GM12873 (cell line): ENCODE measurements at regions not wholly inside any gene's neighbourhood (a gene's known extent, or its start where the extent isn't known, plus 50 kb on each side); places are given as distances from the start of the nearest gene placed in this dataset.

Experiments used
- TF ChIP-seq, protein P1 (sequence below): IDR thresholded peaks from 2 replicates; pipeline ENCODE4 v1.5.1; 2012; ENCODE audit warnings: low read depth, mild to moderate bottlenecking, moderate library complexity, low read length, control low read depth; ENCODE audit not compliant: insufficient read depth; ENCODE audit errors: missing control alignments

DNA sequence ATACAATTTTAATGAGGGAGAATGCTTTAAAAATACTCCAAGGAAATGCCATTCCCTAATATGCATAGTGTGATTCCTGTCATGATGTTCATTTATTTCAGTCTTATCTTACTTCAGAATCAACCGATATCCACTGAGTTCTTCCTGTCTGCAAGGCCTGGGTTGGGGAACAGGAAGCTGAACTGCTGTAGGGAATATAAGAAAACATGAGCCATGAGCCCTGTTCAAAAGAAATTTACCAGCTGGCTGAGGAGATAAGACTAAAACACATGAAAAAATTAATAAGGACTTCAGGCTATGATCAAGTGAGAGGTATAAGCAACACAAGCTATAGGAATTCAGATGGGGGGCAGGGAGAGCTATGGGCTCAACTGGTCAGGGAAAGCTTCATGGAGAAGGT lies 184.7 kb downstream of the PLPP4 start:
- TF ChIP-seq, protein P1, sequence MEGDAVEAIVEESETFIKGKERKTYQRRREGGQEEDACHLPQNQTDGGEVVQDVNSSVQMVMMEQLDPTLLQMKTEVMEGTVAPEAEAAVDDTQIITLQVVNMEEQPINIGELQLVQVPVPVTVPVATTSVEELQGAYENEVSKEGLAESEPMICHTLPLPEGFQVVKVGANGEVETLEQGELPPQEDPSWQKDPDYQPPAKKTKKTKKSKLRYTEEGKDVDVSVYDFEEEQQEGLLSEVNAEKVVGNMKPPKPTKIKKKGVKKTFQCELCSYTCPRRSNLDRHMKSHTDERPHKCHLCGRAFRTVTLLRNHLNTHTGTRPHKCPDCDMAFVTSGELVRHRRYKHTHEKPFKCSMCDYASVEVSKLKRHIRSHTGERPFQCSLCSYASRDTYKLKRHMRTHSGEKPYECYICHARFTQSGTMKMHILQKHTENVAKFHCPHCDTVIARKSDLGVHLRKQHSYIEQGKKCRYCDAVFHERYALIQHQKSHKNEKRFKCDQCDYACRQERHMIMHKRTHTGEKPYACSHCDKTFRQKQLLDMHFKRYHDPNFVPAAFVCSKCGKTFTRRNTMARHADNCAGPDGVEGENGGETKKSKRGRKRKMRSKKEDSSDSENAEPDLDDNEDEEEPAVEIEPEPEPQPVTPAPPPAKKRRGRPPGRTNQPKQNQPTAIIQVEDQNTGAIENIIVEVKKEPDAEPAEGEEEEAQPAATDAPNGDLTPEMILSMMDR = no peak

DNA sequence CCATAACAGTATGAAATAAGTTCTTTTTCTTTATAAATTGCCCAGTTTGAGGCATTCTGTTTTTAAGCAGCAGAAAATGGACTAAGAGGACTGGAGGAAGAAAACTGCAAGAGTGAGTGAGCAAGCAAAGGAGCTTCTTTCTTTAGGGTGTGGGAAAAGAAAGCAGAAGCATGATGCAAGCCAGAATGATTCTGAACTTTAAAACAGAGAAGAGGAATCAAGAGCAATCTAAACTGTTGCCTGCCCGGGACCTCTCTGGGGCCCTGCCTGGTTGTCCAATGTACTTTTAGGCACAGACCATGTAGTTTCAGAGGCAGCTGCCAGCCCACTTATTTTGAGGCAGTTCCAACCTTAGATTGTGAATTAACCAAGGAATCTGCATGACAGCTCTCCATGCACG lies 186.3 kb downstream of the PLPP4 start:
- TF ChIP-seq, protein P1 = no peak

DNA sequence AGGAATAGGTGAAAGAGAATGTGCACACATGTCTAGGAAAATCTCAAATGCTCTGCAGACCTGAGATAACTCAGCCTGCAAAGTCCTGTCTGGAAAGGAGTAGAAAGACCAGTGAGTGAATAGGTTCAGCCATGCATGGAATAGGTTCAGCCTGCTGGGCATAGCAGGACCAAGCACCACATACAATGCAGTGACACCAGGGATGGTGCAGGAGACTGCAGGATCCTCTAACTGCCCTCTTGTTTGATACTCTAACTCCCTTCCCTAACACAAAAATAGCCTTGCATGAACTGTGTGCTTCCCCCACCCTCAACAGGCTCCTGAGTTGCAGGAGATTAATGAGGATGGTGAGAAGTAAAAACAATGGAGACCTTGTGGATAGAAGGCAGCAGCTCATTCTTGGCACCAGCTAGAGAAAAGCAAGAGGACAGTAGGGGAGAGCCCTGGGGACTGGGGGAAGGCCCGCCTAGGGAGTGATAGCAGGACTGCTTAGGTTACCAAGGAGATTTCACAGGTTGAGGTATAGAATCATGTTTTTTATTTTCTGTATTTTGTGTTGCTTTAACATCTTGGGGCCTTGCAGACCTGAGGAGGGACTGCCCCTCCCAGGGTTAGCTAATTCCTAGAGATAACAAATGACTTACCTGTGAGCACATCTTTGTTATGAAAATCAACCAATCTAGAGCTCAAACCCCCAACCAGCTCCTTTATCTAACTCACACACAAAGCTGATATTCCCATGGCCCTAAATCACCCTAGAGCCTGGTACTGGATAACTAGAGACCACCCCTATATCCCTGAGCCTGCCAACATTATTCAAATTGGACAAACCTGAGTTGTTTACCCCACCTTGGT lies 187.8 kb downstream of the PLPP4 start:
- TF ChIP-seq, protein P1 = no peak

DNA sequence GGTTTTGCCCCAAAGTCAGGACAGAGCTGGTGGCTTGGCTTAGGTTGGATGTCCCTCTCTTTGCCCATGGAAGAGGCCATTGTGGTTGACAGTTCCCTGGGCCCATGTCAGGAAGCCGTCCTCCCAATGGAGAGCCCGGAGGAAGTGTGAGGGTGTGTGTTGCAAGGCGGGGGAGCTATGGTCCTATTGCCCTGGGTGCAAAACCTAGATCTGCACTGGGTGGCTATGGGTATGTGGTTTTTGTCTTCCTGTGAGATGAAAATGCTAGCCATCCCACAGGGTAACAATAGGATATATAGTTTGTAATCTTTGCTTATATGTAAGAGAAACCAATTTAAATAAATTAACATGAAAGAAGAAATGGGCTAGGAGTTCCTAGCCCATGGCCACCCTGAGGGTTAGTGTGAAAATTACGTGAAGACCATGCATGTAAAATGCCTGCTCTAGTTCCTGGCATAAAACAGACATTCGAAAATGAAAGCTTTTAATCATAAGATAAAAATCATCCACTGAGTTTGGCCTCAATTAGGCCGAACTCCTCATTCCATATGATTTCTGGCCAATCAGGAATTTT lies 189.2 kb downstream of the PLPP4 start:
- TF ChIP-seq, protein P1 = no peak

DNA sequence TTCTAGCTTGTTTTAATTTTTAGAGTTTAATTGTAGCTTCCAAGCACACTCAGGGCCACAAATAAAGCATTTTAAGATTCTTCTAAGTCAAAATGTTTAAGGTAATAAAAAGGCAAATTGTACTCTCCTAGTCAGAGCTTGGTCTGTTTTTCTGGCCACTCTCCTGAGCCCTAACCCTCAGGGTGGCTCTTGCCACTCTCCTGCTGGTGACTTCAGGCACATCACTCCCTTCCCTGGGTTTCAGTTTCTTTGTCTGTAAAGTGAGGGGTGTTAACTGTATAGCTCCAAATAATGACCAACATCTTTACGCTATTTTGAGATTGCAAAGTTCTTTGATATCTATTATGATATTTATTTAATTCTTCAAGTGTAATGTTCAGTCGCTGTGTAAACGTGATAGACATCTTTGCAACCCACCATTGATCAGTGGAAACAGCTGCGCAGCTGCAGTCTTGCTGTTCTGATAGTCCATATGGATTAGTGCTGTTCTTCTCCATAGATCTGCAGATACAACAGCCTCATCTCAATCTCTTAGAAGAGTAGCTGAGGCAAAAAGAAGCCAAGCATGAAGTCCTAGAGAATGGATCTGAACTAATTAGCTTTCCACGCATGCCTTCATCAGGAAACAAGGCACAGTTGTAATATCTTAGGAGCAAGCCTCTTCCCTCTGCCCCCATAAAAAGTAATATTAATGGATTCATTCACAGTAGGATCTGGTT lies 189.9 kb downstream of the PLPP4 start:
- TF ChIP-seq, protein P1 = no peak

DNA sequence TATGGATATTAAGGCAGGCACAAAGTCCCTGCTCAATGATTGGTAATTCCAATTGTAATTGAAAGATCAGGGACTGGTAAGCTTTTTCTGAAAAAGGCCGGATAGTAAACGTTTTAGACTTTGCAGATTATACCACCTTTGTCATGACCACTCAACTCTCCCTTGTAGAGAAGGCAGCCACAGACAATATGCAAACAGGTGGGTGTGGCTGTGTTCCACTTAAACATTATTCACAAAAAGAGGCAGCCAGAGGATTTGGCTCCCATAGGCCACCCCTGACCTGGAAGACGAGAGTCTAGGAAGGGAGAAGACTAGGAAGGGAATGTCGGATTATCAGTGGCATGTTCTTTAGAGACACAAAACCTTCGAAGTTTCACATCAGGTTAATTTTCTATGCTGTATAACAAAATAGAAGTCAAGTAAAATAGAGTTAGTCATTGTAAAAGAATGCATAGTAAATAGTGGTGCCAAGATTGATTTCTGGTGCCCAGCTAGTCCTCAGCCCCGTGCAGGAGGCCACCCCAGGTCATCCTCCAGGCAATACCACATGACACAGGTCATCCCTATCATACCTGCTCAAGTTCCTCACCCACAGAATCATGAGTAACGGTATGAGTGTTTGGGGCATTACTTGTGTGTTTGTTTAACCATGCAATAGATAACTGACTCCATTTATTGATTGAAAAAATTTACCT lies 193.8 kb downstream of the PLPP4 start:
- TF ChIP-seq, protein P1 = no peak
